Activated CD4-positive, CD25-positive, alpha-beta regulatory T cell treated with anti-CD3 and anti-CD28 coated beads, Interleukin-2, amount 50 U/mL, for 72 hours (primary cell): ENCODE measurements at regions not wholly inside any gene's neighbourhood (a gene's known extent, or its start where the extent isn't known, plus 50 kb on each side); places are given as distances from the start of the nearest gene placed in this dataset.

ENCODE experiments used
- DNase-seq: peaks from one replicate; pipeline ENCODE4 v3.0.0; 2021

DNA sequence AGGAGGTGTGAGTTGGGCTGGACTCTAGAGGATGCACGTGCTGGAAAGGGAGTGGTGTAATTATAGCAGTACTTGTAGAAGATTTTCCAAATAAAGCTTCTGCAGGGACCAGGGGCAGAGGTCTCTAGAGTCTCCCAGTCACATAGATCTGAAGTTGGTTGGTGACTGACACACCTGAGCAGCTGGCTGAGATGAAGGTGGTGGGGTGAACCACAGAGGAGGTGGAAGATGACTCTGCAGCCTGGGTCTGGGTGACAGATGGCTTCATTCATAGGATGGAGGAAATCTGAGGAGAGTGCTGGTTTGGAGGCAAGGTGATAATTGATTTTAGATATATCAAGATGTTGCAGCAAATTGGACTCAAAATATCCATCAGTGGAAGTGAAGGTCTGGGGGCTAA, 178.9 kb upstream of the IVNS1ABP start:
- DNase-seq, result no peak

DNA sequence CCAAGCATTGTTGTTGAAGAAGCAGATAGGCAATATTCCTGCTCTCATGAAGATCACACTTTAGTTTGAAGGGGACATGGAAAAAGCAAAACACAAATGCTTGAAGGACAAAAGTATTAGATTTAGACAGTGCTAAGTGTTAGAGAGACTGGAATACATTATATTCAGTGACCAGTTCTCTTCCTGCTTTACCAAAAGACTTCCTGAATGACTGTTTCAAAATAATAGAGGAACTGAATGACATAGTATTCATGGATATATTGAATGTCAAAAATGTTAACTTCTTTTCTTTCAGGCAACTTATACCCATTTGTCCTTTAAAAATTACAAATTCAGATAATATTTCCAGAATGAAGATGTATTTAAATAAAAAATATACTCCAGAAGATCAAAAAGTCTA, 178.0 kb upstream of the IVNS1ABP start:
- DNase-seq, result no peak

DNA sequence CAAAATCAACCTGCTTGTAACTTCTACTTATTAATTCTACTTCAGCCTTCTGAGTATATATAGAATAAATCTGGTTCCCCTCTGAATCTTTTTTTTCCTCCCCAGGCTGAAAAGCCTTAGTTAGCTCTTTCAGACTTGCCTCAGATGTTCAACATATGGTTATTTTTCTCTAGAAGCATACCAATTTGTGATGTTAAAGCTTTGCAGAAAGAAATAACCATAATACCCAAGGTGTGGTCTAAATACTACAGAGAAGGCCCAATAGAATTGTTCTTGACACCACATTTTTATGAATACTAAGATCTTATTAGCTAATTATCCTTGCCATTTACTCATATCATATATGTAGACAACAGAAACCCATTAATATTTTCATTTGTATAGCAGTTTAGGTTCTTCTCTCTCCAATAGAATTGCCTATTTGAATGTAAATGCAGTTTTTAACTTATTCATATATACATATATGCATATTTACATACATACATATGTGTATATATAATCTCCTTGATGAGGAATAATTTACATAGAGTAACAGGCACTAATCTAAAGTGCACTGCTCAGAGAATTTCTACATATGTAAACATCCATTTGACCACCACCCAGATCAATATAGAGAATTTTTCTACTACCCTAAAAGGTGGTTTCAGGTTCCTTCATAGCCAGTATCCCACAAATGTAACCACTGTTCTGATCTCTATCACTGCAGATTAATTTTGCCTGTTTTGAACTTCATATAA, 175.2 kb upstream of the IVNS1ABP start:
- no peak for DNase-seq

DNA sequence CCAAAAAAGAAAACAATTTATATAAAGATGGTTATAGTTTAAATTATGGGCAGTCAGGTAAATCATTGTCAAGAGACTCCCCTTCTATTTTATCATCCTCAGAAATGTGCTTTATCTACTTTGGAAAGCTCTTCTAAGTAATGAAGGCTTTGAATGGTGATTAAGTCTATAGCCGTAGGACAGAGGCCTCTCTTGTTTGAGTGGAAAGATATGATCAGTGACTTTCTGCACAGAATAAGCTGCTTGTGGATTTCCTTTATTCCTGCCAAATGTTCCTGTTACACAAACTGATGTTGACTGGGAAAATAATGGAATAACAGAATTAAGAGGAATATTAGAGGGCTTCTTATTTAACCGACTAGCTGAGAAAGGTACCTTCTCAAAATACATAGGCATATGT, 174.6 kb upstream of the IVNS1ABP start:
- DNase-seq, result no peak

DNA sequence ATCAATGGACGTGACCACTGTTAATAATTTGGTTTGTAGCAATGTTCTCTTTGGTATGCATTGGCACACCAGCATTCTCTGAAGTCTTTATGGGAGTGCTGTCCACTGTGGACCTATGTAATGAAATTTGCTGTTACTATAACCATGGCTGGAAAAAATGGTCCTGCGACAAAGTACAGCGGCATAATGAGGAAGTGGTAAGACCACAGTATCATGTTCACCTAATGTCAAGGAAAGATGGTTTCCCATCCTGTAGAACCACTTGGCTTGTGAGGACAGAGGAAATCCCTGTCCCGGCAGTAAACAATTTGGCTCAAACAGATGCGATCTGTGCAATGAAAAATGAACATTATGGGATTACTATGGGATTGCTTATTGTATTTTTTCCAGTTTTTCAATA, 173.9 kb upstream of the IVNS1ABP start:
- no peak for DNase-seq

DNA sequence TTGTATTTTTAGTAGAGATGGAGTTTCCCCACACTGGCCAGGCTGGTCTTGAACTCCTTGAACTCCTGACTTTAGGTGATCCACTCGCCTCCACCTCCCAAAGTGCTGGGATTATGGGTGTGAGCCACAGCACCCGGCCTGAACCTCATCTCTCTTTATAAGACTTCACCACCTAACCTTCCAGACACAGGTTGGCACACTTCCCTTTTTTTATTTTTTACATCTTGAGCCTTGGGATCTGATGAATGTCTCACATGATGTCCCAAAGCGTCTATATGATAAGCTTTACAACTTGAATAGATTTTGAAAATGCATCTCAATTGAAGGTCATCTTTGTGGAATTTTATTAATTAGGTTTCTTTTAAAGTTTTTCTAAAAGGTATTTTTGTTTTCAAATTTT, 172.4 kb upstream of the IVNS1ABP start:
- no peak for DNase-seq

DNA sequence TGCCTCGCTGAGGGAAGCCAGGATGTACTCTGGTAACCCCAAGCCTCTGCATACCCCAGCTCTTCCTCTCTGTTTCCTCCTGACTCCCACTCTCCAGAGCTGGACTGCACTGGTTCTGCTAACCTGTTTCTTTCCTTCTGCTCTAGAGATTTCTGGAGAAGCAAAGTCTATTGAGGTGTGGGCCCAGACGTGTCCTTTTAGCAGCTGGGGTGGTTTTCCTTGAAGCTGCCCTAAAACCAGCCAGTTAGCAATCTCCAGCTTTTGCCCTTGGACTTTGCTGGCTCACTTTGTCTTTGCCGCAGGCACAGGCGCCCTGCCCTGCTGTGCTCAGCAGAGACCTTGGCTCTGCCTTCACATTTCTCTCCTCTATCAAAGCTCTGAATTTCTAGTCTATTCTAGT, 171.8 kb upstream of the IVNS1ABP start:
- DNase-seq, result no peak

DNA sequence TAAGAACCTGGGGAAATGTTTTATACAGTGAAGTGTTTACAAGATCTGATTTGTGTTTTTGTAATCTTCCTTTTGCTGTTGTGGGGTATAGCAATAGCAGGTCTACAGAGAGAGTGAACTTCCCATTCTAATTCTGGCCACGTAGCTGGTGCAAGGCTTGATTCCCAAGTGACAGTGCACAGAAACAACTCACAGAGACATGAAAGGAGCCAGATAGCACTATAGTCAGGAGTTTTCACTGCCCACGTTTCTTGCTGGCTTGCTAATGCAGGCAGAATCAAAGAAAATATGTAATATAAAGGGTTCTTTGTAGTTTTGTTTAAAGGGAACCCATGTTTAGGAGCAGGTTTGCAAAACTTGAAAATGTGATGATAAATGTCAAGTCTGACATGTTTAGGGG, 170.9 kb upstream of the IVNS1ABP start:
- DNase-seq, result no peak

DNA sequence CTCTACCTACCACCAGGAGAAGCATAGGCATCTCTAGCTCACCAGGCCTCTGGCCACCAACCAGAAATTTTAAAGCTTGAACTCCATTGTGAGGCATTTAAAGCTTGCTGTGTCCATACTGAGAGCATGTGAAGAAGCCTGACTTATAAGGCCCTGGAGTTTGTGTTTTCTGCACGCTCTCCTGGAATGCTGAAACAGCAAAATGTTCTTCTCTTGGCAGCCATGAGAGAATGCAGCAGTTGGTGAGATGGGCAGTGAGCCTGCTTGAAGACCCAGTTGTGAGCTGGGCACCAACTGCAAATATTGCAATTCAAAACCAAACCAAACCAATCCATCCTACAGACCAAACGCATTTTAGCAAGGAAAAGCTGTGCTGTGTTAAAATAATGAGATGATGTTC, 170.0 kb upstream of the IVNS1ABP start:
- DNase-seq, result no peak

DNA sequence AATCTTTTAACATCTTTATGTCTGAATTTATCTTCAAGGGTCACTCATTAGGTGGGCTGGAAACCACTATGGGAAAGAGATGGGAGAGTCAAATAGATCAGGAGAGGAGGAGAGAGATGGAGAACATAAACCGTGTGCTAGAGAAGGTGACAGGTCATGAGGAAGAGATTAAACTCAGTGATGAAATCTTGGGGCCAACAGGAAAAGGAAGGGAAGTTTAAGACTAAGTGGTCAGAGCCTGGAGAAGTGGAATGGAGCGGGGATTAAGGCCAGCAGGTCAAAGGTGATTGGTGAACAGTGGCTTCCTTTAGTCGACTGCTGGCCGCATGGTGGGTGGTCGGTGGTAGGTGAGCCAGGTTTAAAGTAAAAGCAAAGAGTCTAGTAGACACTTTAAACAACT, 169.3 kb upstream of the IVNS1ABP start:
- no peak for DNase-seq

DNA sequence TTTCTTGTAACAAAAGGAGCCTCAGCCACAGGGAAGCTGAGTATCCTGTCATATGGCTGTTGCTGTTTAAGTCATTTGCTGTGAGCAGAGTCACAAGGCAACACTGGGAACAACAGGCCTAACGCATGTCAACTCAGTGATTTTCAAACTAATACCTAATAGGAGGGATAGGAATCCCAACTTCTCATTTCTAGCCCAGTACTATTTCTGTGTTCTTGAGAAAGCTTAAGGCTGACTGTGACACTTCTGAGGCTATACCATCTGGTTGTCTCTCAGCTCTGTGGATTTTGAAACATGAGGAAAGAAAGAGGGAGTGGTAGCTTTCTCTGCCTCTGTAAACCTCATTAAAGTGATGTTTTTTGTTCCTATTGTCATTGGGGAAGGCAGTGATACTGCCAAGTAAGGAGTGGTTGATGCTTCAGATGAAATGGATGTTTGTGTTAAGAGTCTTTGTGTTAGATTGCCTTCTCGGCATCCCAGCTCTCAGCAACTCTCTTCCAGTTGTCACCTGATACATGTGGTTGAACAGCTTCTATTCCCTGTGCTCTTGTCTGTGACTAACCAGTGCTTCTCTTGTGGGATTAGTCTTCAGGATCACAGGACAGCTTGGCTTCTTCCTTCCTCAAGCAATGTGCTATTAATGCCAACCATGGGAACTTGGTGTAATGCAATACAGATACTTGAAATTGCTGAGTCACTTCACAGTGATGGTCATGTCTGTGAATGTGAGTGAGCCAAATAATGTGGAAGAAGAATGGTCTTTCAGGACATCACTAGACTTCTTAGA, 166.8 kb upstream of the IVNS1ABP start:
- DNase-seq, result no peak

DNA sequence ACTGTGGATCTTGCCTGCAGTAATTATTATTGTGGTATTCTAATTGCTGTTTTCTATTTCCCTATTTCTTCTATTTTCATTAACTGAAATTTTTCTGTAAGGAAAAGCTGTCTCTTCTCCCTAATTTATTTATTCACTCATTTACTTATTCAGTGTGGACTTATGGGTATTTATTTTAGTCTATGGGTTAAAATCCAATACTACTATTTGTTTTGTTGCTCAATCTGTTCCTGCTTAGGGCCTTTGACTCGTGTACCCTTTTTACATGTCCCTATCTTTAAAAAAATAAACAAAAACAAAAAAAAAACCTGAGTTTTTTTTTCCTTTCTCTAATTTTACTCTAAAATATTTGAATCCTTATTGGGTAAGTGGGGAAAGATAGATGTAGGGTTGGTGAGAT, 166.2 kb upstream of the IVNS1ABP start:
- DNase-seq, result no peak

DNA sequence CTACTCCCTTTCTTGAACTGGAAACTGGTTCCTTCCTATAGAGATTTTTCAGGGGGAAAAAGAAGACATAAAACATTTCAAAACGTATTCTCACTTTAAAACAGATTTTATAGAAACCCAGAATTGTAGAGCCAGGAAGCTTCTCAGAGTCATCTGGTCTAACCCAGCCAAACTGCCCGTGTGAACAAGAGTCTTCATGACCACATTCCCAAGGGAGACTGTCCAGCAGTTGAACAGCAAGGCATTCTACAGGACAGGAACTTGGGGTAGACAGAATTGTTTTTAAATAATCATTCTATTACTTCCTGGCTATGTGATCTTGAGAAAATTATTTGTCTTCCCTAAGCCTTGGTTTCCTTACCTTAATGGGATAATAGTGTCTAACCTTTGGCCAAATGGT, 163.5 kb upstream of the IVNS1ABP start:
- no peak for DNase-seq

DNA sequence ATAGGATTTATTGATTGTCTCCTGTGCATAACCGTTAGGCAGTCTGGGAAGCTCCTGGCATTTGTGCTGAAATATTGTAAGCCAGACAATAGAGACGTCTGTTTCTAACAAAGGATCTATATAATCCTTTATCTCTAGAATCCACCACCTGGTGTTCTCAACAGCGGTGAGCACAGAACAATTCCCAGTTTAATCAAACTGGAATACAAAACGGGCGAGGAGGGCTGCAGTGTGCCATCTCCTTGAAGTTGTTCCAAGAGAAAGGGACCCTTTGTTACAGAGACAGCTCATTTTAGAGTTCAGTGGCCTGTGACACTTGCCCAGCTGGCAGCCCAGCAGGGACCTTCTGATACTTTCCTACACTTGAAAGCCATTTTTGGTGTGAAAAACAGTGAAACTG, 162.8 kb upstream of the IVNS1ABP start:
- DNase-seq, result no peak

DNA sequence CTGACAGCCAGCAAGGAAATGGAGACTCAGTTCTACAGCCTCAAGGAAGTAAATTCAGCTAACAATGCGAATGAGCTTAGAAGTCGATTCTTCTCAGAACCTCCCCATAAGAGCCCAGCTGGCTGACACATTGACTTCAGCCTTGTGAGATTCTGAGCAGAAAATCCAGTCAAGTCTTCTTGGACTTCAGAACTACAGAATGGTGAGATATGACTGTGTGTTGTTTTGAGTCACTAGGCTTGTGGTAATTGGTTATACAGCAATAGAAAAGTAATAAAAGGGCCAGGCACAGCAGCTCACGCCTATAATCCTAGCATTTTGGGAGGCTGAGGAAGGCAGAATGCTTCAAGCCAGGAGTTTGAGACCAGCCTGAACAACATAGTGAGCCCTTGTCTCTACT, 161.8 kb upstream of the IVNS1ABP start:
- DNase-seq, result no peak

DNA sequence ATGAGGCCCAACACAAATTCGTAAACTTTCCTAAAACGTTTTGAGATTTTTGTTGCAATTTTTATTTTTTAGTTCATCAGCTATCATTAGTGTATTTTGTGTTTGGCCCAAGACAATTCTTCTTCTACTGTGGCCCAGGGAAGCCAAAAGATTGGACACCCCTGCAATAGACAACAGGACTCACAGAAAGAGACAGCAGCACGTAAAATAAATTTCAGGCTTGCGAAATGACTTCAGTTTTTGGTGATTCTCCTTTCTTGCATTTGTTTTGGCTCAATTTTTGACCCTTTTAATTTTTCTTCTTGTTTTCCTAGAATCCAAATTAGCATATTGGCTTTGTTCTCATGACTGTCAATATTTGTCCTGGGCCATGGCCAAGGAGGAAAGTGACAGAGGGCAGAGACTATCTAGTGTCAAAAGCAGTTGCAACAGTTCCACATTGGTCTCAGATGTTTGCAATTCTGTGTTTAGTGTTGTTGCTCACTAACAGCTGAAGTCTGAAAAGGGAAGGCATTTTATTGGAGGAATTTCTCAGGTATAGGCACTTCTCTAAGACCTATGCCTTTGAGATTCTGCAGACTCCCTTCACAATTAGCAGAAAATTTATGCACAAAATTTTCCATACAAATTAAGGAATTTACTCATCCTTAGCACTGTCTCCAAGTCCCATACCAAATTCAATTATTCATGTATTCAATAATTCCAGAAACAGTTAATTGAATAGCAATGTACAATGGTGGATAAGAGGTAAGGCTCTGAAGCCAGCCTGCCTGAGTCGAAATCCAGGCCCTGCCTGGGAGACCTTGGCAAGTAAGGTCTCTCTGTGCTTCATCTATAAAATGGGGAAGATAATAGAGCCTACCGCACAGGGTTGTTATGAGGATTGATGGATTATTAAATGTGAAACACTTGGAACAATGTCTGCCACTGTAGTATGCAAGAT, 160.9 kb upstream of the IVNS1ABP start:
- no peak for DNase-seq

DNA sequence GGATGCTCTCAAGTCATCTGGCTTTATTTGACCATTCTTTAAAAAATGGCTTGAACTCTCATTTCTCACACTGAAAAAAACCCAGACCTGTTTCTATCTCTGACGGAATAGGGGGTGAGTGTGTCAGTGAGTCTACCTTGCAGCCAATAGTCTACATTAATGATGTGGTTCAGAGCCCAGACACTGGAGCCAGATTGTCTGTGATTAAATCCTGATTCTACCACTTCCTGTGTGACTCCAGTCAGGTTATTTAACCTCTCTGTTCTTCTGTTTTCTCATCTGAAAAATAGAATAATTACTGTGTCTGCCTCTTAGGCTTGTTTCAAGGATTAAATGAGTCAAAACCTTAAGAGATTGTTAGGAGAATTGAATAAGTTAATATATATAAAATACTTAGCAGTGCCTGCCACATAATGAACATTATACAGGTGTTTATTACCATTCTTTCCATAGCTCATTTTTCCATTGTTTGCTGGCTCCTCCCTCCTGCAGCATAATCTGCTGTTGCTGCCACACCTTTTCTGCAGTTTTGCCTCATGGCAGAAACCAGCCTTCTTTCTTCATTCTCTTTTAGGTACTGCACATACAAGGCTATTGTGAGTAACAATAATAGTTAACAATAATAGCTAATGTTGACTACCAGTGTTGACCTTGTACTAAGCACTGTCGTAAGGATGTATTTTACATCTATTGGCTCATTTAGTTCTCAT, 157.6 kb upstream of the IVNS1ABP start:
- no peak for DNase-seq

DNA sequence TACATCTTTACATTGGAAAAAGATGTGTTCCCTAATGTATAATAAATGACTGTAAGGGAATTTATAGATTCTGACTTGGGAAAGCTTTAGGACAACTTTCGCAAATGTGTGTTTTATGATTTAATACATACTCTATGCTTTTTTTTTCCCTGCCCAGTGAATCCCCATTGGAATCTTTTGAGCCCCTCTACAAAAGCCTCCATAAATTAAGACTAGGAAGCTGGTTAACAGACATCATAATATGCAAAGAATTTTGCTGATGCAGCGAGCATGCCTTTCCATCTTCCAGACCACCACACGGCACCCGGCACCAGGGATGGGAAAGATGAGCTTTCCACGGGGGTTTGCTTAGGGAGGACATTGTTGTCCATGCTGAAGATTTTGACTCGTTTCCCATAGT, 156.1 kb upstream of the IVNS1ABP start:
- DNase-seq, result no peak

DNA sequence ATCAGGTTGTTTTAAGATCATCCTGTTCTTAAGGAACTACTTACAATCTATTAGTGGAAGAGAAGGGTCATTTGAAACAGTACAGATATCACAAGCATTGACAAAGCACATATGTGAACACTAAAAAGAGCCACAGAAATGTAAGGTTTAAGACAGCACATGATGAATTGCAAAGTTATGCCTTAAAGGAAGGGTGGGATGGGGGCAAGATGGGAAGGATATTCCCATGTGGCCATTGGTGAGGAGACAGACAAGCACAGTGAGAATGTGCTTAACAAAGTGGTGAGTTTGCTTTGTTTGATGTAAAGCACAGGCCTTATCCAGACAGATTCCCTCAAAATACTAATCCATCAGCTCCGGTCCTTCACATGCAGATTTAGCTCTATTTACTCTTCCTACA, 151.6 kb upstream of the IVNS1ABP start:
- no peak for DNase-seq

DNA sequence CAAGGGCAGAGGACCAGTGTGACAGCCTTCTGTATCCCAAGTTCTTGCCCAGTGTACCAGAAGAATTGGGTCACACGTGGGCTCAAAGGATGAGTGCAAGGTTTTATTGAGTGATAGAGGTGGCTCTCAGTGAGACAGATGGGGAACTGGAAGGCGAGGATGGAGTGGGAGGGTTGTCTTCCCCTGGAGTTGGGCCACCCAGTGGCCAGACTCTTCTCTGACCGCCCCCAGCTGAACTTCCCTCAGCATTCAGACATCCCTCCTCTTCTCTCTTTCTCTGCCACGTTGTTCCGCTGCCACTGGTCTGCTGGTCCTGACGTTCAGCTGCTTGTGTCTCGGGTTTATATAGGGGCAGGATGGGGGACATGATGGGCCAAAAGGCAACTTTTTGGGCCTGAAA, 150.1 kb upstream of the IVNS1ABP start:
- DNase-seq, result no peak

DNA sequence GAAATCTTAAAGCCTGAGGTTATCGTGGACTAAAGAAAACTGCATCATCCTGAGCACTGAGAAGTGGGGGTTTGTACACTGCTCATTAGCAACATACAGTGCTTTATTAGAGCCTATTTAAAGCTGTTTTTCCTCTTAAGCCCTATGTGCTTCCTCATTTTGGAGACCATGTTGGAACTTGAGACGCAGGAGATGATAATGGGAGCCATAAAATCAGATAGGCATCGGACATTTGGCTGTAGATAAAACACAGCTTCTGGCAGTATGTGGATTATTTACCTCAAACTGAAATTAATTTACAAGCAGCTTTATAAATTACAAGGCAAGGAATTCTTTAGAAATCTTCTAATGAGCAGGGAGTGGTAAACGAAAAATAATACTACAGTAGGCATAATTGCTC, 147.7 kb upstream of the IVNS1ABP start:
- no peak for DNase-seq

DNA sequence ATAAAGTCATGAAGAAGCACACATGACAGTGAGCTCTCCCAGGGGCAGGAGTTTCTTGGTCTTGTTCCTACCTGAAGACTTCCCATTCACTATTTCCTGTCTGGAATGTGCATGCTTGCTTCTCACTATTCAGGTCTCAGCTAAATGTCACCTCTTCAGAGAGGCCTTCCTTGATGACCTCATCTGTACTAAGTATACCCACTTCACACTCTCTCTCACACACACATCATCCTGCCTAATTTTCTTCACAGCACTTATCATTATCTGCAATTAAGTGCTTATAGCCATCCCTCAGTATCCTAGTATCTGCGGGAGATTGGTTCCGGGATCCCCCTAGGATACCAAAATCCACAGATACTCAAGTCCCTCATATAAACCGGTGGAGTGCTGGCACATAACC, 146.4 kb upstream of the IVNS1ABP start:
- no peak for DNase-seq

DNA sequence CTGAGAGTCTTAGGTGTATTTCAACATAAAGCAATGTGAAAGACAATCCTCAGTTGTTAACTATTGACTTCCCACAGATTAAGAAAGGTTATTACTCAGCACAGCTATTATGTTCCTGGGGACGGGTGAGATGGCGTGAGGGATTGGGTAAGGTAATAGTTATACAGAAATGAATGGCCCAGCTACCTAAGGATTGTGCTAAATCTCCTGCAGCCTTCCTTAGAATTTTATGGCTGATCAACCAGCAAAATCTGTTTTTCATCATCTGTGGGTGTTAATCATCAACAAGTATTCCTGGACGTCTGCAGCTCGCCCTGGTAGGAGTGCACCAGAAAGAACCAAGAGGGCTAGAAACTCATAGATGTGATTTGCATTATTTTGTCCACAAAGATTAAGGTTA, 146.0 kb upstream of the IVNS1ABP start:
- DNase-seq, result no peak
